RWPE1 (cell line): ENCODE measurements at regions not wholly inside any gene's neighbourhood (a gene's known extent, or its start where the extent isn't known, plus 50 kb on each side); places are given as distances from the start of the nearest gene placed in this dataset.
"Not testable (repeated sequence)": the region's sequence is repeated elsewhere in the genome, so short reads cannot be mapped to it uniquely, and the experiment has no call there.

ENCODE experiments used
- CTCF ChIA-PET: fragments of 350-600 bp; sonication (Branson Sonifier 250); formaldehyde crosslinking; extraction: SDS; loops from one replicate; lab custom pipeline; 2021; lab: Yijun Ruan, JAX
- POLR2A ChIA-PET: fragments of 400-600 bp; formaldehyde crosslinking; extraction: SDS; loops from one replicate; lab custom pipeline; 2020; ENCODE audit warnings: antibody characterized with exemption; ENCODE audit not compliant: low non-redundant PET; lab: Yijun Ruan, JAX
- DNase-seq: peaks from one replicate; pipeline ENCODE4 v3.0.0; 2012; ENCODE audit warnings: low spot score
- H3K27ac ChIP-seq: fragments of 450-650 bp; 2 replicates; pipeline ENCODE4 v1.5.1; 2017
- TF ChIP-seq, protein P1 (sequence below): fragments of 450-650 bp; conservative IDR thresholded peaks from 2 replicates; pipeline ENCODE4 v1.5.1; 2017; ENCODE audit warnings: low read depth, mild to moderate bottlenecking

DNA sequence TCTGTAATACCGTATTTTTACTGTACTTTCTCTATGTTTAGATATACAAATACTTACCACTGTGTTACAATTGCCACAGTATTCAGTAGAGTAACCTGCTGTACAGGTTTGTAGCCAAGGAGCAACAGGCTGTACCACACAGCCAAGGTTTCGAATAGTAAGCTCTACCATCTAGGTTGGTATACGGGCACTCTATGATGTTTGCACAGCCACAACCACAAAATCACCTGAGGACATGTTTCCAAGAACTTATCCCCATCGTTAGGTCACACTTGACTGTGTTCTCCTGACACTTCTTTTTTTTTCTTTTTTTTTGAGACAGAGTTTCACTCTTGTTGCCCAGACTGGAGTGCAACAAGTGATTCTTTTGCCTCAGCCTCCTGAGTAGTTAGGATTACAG, 134.6 kb upstream of the TRIM24 start:
- TF ChIP-seq, protein P1, sequence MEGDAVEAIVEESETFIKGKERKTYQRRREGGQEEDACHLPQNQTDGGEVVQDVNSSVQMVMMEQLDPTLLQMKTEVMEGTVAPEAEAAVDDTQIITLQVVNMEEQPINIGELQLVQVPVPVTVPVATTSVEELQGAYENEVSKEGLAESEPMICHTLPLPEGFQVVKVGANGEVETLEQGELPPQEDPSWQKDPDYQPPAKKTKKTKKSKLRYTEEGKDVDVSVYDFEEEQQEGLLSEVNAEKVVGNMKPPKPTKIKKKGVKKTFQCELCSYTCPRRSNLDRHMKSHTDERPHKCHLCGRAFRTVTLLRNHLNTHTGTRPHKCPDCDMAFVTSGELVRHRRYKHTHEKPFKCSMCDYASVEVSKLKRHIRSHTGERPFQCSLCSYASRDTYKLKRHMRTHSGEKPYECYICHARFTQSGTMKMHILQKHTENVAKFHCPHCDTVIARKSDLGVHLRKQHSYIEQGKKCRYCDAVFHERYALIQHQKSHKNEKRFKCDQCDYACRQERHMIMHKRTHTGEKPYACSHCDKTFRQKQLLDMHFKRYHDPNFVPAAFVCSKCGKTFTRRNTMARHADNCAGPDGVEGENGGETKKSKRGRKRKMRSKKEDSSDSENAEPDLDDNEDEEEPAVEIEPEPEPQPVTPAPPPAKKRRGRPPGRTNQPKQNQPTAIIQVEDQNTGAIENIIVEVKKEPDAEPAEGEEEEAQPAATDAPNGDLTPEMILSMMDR, result no peak
- ChIA-PET CTCF (no interaction called here), POLR2A (no interaction called here)
- DNase-seq, result no peak
- no peak overlapping the region for H3K27ac ChIP-seq

DNA sequence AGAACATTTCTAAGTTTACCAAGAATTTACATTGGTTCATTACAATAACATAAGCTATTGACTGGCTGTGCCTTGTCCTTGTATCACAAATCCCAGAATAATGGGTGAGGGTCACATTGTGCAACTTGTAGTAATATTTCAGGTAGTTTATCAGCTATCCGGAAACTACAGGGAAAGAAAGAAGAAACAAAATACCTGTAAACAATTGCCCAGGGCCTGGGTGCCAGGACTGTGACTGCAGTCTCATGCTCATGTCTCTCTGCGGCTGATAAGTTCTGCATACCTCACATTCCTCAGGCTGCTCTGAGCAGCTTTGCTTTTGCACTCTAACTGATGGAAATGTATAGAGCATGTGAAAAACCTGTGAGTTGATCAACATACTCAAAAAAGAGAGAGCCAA, 131.8 kb upstream of the TRIM24 start:
- no peak for DNase-seq
- TF ChIP-seq, protein P1, result no peak
- CTCF ChIA-PET, result no interaction called here
- no peak overlapping the region for H3K27ac ChIP-seq
- POLR2A ChIA-PET, result no interaction called here

DNA sequence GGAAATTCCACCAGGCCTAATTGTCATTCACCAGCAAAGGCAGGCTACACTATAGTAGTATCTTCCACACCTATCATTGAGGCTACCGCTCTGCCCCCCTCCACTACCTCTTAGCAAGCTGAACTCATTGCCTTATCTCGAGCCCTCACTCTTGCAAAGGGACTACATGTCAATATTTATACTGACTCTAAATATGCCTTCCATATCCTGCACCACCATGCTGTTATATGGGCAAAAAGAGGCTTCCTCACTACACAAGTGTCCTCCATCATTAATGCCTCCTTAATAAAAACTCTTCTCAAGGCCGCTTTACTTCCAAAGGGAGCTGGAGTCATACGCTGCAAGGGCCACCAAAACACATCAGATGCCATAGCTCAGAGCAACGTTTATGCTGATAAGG, 127.2 kb upstream of the TRIM24 start:
- H3K27ac ChIP-seq, CTCF ChIA-PET, POLR2A ChIA-PET, DNase-seq: not testable (repeated sequence)

DNA sequence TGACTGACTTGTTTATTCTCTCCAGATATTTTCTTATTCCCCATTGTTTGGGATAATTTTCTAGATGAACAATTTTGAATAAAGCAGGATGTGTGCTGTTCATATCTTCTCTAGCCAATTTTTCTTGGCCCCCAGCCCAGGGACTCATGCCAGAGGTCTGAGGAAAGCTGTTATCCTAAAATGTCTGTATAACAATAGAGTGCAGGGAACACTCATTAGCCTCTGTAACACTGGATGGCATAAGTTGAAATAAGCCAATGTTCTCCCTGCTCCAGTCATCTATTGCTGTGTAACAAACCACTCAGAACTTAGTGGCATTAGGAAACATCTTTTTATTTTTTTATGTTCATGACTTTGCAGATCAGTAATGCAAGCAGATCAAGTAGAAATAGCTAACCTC, 121.7 kb upstream of the TRIM24 start:
- no peak for DNase-seq
- ChIA-PET POLR2A (no interaction called here), CTCF (no interaction called here)
- H3K27ac ChIP-seq, result peak overlapping the region; percentile 52
- TF ChIP-seq, protein P1, result no peak

DNA sequence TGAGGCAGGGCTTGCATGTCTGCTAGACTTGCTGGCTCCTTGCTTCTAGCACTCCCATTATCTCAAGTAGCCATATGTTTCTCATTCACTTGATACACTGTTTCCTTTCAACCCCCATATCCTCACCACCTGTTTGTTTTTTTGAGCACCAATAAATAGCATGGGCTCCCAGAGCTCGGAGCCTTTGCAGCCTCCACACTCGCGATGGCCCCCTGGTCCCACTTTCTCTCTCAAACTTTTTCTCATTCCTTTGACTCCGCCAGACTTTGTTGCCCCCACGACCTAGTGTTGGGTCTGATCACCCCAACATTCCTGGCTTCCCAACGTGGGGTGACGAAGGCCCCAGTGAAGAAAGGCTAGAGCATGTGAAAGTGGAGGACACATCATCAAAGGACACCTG, 120.8 kb upstream of the TRIM24 start:
- H3K27ac ChIP-seq, result peak overlapping the region; percentile 52
- CTCF ChIA-PET, DNase-seq, POLR2A ChIA-PET: not testable (repeated sequence)

DNA sequence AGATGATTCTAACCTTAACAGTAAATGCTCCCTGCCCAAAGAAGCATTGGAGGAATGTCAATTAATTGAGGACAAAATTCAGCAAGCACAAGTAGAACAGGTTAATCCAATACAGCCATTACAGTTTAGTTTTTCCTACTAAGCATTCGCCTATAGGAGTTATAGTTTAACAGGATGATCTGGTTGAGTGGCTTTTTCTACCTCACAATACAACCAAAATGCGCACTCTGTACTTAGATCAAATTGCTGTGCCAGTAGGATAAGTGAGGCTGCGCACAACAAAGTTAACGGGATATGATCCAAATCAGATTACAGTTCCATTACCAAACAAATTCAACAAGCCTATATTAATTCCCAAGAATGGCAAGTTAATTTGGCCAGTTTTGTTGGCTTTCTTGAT, 117.1 kb upstream of the TRIM24 start:
- no peak for DNase-seq
- CTCF ChIA-PET, result no interaction called here
- POLR2A ChIA-PET, result no interaction called here
- no peak overlapping the region for H3K27ac ChIP-seq
- TF ChIP-seq, protein P1, result no peak

DNA sequence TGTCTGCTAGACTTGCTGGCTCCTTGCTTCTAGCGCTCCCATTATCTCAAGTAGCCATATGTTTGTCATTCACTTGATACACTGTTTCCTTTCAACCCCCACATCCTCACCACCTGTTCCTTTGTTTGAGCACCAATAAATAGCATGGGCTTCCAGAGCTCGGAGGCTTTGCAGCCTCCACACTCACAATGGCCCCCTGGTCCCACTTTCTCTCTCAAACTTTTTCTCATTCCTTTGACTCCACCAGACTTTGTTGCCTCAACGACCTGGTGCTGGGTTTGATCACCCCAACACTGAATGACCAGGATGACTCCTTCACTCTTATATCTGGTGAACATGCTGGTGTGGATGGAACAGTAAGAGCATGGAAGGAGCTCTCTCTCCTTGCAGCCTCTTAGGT, 114.5 kb upstream of the TRIM24 start:
- TF ChIP-seq, protein P1, result no peak
- CTCF ChIA-PET, result no interaction called here
- H3K27ac ChIP-seq, result no peak overlapping the region
- DNase-seq, result no peak
- POLR2A ChIA-PET, result no interaction called here

DNA sequence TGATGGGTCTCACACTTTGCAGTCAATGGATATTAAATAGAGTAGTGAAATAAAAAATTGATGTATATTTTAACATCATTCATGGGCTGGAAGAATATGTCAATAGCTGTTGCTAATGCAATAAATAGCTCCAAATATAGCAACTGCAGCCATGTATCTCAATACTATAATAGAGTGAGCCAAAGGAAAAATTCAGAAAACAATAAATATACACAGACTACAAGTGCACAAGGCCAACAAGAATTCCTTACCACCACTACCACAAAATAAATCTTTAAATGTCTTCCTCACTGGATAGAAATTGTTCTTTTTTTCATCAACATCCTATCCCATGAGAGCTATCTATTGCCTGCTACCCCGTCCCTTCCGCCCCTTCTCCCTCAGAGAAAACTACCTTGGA, 113.1 kb upstream of the TRIM24 start:
- no peak overlapping the region for H3K27ac ChIP-seq
- DNase-seq, result no peak
- CTCF ChIA-PET, result no interaction called here
- TF ChIP-seq, protein P1, result no peak
- POLR2A ChIA-PET, result no interaction called here
